ENCODE measurements at regions not wholly inside any gene's neighbourhood (a gene's known extent, or its start where the extent isn't known, plus 50 kb on each side); places are given as distances from the start of the nearest gene placed in this dataset.

- no peaks in the 10 kb centered on the region for H3K9me1 ChIP-seq (ENCODE audit: control insufficient read depth, extremely low read depth, insufficient read depth, low read length)
- no peak overlapping the region for H3K27ac ChIP-seq (ENCODE audit: control insufficient read depth, insufficient read depth, low read length)
- H3K4me1 ChIP-seq (ENCODE audit: control insufficient read depth, extremely low read depth, insufficient read depth, low read length) = no peaks in the 10 kb centered on the region
- FAIRE-seq (no peak), DNase-seq (ENCODE audit: low read depth, low spot score) (no peak)
- no peak overlapping the region for H2AFZ ChIP-seq (ENCODE audit: control insufficient read depth, low read length)
- no peaks in the 10 kb centered on the region for H4K20me1 ChIP-seq (ENCODE audit: control insufficient read depth, extremely low read depth, insufficient read depth, low read length)
- no peaks in the 10 kb centered on the region for H3K27me3 ChIP-seq (ENCODE audit: control insufficient read depth, extremely low read depth, insufficient read depth, low read length)
- H3K9me3 ChIP-seq (ENCODE audit: control insufficient read depth, low read depth, low read length) = no peaks in the 10 kb centered on the region
- dilution Hi-C loops (cut with MboI; ENCODE audit: extremely low pct_ligation_motif_present, low sequenced_read_pairs) = no loop called here
- no peak overlapping the region for H3K9ac ChIP-seq (ENCODE audit: control insufficient read depth, extremely low read depth, insufficient read depth, low read length)
- H3K79me2 ChIP-seq (ENCODE audit: control insufficient read depth, insufficient read depth, low read length) = no peaks in the 10 kb centered on the region
- H3K4me2 ChIP-seq (ENCODE audit: control insufficient read depth, extremely low read depth, insufficient read depth, low read depth, low read length) = no peak overlapping the region
- no peaks in the 10 kb centered on the region for H3K36me3 ChIP-seq (ENCODE audit: control insufficient read depth in 2 of 2, extremely low read depth in 1 of 2, insufficient read depth in 2 of 2, low read length in 2 of 2)
- TF ChIP-seq EZH2 (IDR thresholded peaks at IDR 0.05; ENCODE audit: low read length) = no peak
- TF ChIP-seq CTCF (optimal IDR thresholded peaks at IDR 0.05 in 1 of 3, IDR thresholded peaks at IDR 0.05 in 1 of 3, conservative IDR thresholded peaks at IDR 0.05 in 1 of 3; ENCODE audit: extremely low read depth in 1 of 3, insufficient read depth in 2 of 3, low read length in 3 of 3) = no peak
- no peak overlapping the region for H3K4me3 ChIP-seq (ENCODE audit: control insufficient read depth in 2 of 3, extremely low read depth in 1 of 3, insufficient read depth in 2 of 3, low read depth in 1 of 3, low read length in 3 of 3)
These were observed 276.0 kb downstream of the SV2B start for GRCh38 chr15:91376038-91376437.

DNA sequence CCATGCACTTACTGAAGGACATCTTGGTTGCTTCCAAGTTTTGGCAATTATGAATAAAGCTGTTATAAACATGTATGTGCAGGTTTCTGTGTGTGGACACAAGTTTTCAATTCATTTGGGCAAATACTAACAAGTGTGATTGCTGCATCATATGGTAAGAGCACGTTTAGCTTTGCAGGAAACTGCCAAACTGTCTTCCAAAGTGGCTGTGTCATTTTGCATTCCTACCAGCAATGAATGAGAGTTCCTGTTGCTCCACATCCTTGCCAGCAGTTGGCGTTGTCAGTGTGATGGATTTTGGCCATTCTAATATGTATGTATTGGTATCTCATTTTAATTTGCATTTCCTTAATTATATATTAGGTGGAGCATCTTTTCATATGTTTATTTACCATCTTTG, 280.1 kb downstream of the SV2B start:
- Histone ChIP-seq H3K9me3 (ENCODE audit: control insufficient read depth, low read depth, low read length) (no peaks in the 10 kb centered on the region), H3K27me3 (ENCODE audit: control insufficient read depth, extremely low read depth, insufficient read depth, low read length) (no peaks in the 10 kb centered on the region), H3K36me3 (ENCODE audit: control insufficient read depth in 2 of 2, extremely low read depth in 1 of 2, insufficient read depth in 2 of 2, low read length in 2 of 2) (no peaks in the 10 kb centered on the region), H3K27ac (ENCODE audit: control insufficient read depth, insufficient read depth, low read length) (no peak overlapping the region), H2AFZ (ENCODE audit: control insufficient read depth, low read length) (no peak overlapping the region), H3K4me2 (ENCODE audit: control insufficient read depth, extremely low read depth, insufficient read depth, low read depth, low read length) (no peak overlapping the region), H3K9me1 (ENCODE audit: control insufficient read depth, extremely low read depth, insufficient read depth, low read length) (no peaks in the 10 kb centered on the region), H3K79me2 (ENCODE audit: control insufficient read depth, insufficient read depth, low read length) (no peaks in the 10 kb centered on the region), H3K4me1 (ENCODE audit: control insufficient read depth, extremely low read depth, insufficient read depth, low read length) (peaks cover 4% of the 10 kb centered on the region), H3K9ac (ENCODE audit: control insufficient read depth, extremely low read depth, insufficient read depth, low read length) (no peak overlapping the region), H3K4me3 (ENCODE audit: control insufficient read depth in 2 of 3, extremely low read depth in 1 of 3, insufficient read depth in 2 of 3, low read depth in 1 of 3, low read length in 3 of 3) (no peak overlapping the region), H4K20me1 (ENCODE audit: control insufficient read depth, extremely low read depth, insufficient read depth, low read length) (no peaks in the 10 kb centered on the region)
- FAIRE-seq (no peak), DNase-seq (ENCODE audit: low read depth, low spot score) (no peak)
- dilution Hi-C loops (cut with MboI; ENCODE audit: extremely low pct_ligation_motif_present, low sequenced_read_pairs) = no loop called here
- TF ChIP-seq CTCF (optimal IDR thresholded peaks at IDR 0.05 in 1 of 3, IDR thresholded peaks at IDR 0.05 in 1 of 3, conservative IDR thresholded peaks at IDR 0.05 in 1 of 3; ENCODE audit: extremely low read depth in 1 of 3, insufficient read depth in 2 of 3, low read length in 3 of 3) = peak; percentile 15 to 39 (median 33)
- TF ChIP-seq EZH2 (IDR thresholded peaks at IDR 0.05; ENCODE audit: low read length) = no peak

Measured in keratinocyte (primary cell).